ENCODE measurements at regions not wholly inside any gene's neighbourhood (a gene's known extent, or its start where the extent isn't known, plus 50 kb on each side); places are given as distances from the start of the nearest gene placed in this dataset.
A peak's percentile ranks its signal among the peaks of the same experiment; 100 is the strongest.

- no peak for TF ChIP-seq CTCF (IDR thresholded peaks at IDR 0.05; ENCODE audit: control insufficient read depth, insufficient read depth, low read depth, low read length, missing control alignments)
- no peak for DNase-seq (ENCODE audit: low read depth)
- no peak overlapping the region for H3K4me3 ChIP-seq (ENCODE audit: control insufficient read depth, low read depth, low read length)
Observed at GRCh38 chr20:60715172-60715571, 536.9 kb upstream of the CDH4 start.

- TF ChIP-seq CTCF (IDR thresholded peaks at IDR 0.05; ENCODE audit: control insufficient read depth, insufficient read depth, low read depth, low read length, missing control alignments) = peak; percentile 14
- H3K4me3 ChIP-seq (ENCODE audit: control insufficient read depth, low read depth, low read length) = no peak overlapping the region
- DNase-seq (ENCODE audit: low read depth) = no peak
Observed at GRCh38 chr20:60718743-60719480, 533.1 kb upstream of the CDH4 start.

- no peak overlapping the region for H3K4me3 ChIP-seq (ENCODE audit: control insufficient read depth, low read depth, low read length)
- TF ChIP-seq CTCF (IDR thresholded peaks at IDR 0.05; ENCODE audit: control insufficient read depth, insufficient read depth, low read depth, low read length, missing control alignments) = no peak
- DNase-seq (ENCODE audit: low read depth) = no peak
Observed at GRCh38 chr20:60725311-60725906, 526.7 kb upstream of the CDH4 start.

GRCh38 chr20:60727425-60727824 lies 524.6 kb upstream of the CDH4 start:
- no peak for TF ChIP-seq CTCF (IDR thresholded peaks at IDR 0.05; ENCODE audit: control insufficient read depth, insufficient read depth, low read depth, low read length, missing control alignments)
- no peak for DNase-seq (ENCODE audit: low read depth)

GRCh38 chr20:60728705-60729104 lies 523.4 kb upstream of the CDH4 start:
- TF ChIP-seq CTCF (IDR thresholded peaks at IDR 0.05; ENCODE audit: control insufficient read depth, insufficient read depth, low read depth, low read length, missing control alignments) = no peak
- no peak overlapping the region for H3K4me3 ChIP-seq (ENCODE audit: control insufficient read depth, low read depth, low read length)
- DNase-seq (ENCODE audit: low read depth) = no peak

More at GRCh38 chr20:60727425-60727824, 524.6 kb upstream of the CDH4 start:
- H3K4me3 ChIP-seq (ENCODE audit: control insufficient read depth, low read depth, low read length) = no peak overlapping the region

- no peak overlapping the region for H3K4me3 ChIP-seq (ENCODE audit: control insufficient read depth, low read depth, low read length)
- no peak for TF ChIP-seq CTCF (IDR thresholded peaks at IDR 0.05; ENCODE audit: control insufficient read depth, insufficient read depth, low read depth, low read length, missing control alignments)
- no peak for DNase-seq (ENCODE audit: low read depth)
Observed at GRCh38 chr20:60729135-60729900, 522.7 kb upstream of the CDH4 start.
